ENCODE measurements at regions not wholly inside any gene's neighbourhood (a gene's known extent, or its start where the extent isn't known, plus 50 kb on each side); places are given as distances from the start of the nearest gene placed in this dataset.

GRCh38 chr4:18631586-18631985 is 610.0 kb upstream of the LCORL start:
- TF ChIP-seq, protein P1, sequence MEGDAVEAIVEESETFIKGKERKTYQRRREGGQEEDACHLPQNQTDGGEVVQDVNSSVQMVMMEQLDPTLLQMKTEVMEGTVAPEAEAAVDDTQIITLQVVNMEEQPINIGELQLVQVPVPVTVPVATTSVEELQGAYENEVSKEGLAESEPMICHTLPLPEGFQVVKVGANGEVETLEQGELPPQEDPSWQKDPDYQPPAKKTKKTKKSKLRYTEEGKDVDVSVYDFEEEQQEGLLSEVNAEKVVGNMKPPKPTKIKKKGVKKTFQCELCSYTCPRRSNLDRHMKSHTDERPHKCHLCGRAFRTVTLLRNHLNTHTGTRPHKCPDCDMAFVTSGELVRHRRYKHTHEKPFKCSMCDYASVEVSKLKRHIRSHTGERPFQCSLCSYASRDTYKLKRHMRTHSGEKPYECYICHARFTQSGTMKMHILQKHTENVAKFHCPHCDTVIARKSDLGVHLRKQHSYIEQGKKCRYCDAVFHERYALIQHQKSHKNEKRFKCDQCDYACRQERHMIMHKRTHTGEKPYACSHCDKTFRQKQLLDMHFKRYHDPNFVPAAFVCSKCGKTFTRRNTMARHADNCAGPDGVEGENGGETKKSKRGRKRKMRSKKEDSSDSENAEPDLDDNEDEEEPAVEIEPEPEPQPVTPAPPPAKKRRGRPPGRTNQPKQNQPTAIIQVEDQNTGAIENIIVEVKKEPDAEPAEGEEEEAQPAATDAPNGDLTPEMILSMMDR (IDR thresholded peaks at IDR 0.05) = no peak
- no peak for TF ChIP-seq POLR2A (IDR thresholded peaks at IDR 0.05)

Data from esophagus squamous epithelium (tissue), 4 donors.